GM10266 (cell line): ENCODE measurements at regions not wholly inside any gene's neighbourhood (a gene's known extent, or its start where the extent isn't known, plus 50 kb on each side); places are given as distances from the start of the nearest gene placed in this dataset.

ENCODE experiments used
- DNase-seq: peaks from one replicate; pipeline ENCODE4 v3.0.0; 2012; ENCODE audit errors: extremely low spot score
- TF ChIP-seq, protein P1 (sequence below): IDR thresholded peaks from 2 replicates; pipeline ENCODE4 v1.5.1; 2012; ENCODE audit warnings: mild to moderate bottlenecking, low read depth; ENCODE audit not compliant: control insufficient read depth, insufficient read depth; ENCODE audit errors: missing control alignments

DNA sequence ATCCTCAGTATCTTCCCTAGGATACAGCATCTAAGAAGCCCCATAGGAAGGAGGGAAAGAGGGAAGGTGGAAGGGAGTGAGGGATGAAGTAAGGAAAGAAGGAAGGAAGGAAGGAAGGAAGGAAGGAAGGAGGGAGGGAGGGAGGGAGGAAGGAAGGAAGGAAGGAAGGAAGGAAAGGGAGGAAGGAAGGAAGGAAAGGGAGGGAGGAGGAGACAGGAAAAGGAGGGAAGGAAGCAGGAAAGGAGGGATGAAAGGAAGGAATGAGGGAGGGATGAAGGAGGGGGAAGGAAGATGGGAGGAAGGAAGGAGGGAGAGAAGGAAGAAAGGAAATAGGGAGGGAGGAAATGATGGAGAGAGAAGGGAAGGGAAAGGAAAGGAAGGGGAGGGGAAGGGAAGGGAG is 455.6 kb upstream of the ZMIZ1 start:
- TF ChIP-seq, protein P1, sequence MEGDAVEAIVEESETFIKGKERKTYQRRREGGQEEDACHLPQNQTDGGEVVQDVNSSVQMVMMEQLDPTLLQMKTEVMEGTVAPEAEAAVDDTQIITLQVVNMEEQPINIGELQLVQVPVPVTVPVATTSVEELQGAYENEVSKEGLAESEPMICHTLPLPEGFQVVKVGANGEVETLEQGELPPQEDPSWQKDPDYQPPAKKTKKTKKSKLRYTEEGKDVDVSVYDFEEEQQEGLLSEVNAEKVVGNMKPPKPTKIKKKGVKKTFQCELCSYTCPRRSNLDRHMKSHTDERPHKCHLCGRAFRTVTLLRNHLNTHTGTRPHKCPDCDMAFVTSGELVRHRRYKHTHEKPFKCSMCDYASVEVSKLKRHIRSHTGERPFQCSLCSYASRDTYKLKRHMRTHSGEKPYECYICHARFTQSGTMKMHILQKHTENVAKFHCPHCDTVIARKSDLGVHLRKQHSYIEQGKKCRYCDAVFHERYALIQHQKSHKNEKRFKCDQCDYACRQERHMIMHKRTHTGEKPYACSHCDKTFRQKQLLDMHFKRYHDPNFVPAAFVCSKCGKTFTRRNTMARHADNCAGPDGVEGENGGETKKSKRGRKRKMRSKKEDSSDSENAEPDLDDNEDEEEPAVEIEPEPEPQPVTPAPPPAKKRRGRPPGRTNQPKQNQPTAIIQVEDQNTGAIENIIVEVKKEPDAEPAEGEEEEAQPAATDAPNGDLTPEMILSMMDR: no peak
- DNase-seq: no peak

DNA sequence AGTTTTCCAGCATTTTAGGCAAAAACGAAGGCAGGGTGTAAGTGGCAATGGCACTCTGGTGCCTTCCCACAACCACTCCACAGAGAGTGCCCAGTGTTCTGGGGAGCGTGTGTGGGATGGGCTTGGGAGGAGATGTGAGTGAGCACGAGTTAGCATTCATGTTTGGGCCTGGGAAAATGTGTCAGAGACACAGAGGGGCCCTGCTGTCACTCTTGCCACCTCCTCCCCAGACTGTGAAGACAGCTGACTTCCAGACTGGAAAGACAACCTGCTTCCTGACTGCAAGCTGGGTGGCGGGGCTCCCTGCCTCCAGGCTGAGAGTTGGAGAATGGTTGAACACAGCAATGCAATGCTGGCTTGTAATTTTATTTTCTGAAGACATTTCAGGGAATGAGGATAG is 454.5 kb upstream of the ZMIZ1 start:
- DNase-seq: no peak
- TF ChIP-seq, protein P1: no peak

DNA sequence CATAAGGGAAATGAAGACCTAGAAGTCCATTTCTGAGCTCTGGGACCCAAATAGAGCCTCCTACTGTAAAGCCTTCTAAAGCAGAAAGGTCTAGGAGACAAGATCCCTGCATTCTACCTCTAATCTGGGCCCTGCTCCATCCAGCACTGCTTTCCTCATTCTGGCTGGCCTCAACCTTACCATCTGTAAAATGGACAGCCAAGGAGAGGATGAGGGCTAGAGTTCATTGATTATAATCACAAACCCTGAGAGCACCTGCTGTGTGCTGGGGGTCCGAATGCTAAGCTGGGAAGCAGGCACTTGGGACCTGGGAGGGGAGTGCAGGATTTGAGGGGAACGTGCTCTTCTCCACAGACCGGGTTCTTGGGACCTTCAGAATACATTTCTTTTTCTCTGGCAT is 454.0 kb upstream of the ZMIZ1 start:
- no peak for DNase-seq
- TF ChIP-seq, protein P1: no peak

DNA sequence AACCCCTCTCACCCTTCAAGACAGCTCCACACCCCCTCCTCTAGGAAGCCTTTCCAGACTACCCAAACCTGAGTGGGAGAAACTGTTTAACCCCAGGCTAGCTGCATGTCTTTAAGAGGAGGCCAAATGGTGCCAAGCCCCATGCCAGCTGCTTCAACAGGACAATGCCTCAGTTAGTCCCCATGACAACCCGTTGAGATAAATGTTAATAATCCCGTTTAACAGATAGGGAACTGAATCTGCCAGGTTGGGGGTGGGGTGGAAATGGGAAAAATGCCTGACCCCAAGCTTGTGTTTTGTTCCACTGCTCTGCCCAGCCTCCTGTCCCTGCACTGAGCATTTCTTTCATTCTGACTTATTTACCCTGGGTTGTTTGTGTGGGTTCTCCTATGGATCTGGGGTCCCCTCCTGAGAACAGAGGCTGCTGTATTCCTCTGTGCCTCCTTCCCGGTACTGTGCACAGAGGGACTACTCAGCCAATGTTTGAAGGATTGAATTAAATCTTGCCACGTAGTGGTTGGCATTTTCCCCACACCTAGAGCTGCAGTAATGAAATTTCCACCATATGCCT is 452.6 kb upstream of the ZMIZ1 start:
- DNase-seq: no peak
- TF ChIP-seq, protein P1: no peak

DNA sequence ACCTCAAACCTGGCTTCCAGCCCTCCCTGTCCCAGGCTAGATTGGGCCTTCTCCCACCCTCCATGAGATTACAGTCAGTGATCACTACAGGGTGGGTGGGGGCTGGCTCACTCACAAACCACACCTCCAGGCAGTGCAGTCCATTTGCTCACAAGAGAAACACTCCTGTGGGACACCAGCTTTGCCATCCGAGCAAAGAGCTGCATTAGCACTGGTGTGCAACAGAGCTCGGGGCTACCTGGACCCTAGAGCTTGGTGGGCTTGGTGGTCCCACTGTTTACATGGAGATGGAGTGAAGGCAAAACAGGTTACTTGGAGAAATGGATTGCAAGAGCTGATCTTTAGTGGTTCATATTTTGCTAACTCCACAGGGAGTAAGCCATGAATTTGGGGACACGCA is 451.7 kb upstream of the ZMIZ1 start:
- DNase-seq: no peak
- TF ChIP-seq, protein P1: no peak

DNA sequence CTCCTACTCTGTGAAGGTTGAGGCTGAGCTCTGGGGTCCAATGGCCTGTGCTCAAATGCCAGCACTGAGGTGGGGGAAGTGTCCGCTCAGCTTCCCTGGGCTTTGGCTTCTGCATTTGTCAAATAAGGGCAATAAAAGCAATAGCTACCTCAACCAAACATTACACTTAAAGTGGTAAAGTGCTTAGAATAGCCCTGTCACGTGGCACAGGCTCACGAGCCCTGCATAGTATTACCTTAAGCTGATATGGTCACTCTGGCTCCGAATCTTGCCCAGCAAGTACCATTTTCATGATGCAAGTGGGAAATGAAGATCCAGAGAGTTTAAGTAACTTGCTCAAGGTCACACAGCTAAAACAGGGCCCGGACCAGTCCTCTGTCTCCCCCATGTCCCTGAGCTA is 451.1 kb upstream of the ZMIZ1 start:
- DNase-seq: no peak
- TF ChIP-seq, protein P1: no peak

DNA sequence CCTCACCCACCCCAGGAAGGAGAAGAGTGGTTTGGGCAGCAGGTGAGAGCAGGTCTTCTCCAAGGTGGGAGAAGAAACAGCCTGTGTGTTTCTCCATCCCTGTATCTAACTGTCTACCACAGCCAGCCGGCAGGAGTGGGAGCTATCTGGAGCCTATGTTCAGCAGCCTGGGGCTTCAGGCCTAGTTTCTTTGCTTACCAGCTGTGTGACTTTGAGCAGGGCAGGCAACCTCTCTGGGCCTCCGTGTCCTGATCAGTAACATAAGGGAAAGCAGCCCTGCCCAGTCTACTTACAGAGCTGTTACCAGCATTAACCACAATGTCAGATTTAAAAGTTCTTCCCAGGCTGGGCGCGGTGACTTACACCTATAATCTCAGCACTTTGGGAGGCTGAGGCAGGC is 450.7 kb upstream of the ZMIZ1 start:
- DNase-seq: no peak
- TF ChIP-seq, protein P1: no peak
